ENCODE measurements at regions not wholly inside any gene's neighbourhood (a gene's known extent, or its start where the extent isn't known, plus 50 kb on each side); places are given as distances from the start of the nearest gene placed in this dataset.
A peak's percentile ranks its signal among the peaks of the same experiment; 100 is the strongest.
"Not testable (repeated sequence)": the region's sequence is repeated elsewhere in the genome, so short reads cannot be mapped to it uniquely, and the experiment has no call there.

DNA sequence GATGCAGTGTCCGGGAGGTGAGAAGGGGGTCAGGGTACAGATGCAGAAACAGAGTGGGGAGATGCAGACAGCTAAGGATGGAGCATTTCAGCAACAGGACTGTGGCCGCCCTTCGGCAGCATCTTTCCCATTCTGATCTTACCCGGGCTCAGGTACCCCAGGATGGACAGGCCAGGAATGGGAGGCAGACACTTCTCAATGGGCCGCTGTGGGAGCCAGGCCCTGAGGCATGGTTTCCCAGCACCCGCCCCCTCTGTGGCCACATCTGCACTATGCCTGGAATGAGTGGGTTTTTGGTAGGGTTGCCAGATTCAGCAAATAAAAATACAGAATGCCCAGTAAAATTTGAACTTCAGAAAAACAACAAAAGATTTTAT lies 105.2 kb upstream of the CTBP2 start:
- DNase-seq: no peak

DNA sequence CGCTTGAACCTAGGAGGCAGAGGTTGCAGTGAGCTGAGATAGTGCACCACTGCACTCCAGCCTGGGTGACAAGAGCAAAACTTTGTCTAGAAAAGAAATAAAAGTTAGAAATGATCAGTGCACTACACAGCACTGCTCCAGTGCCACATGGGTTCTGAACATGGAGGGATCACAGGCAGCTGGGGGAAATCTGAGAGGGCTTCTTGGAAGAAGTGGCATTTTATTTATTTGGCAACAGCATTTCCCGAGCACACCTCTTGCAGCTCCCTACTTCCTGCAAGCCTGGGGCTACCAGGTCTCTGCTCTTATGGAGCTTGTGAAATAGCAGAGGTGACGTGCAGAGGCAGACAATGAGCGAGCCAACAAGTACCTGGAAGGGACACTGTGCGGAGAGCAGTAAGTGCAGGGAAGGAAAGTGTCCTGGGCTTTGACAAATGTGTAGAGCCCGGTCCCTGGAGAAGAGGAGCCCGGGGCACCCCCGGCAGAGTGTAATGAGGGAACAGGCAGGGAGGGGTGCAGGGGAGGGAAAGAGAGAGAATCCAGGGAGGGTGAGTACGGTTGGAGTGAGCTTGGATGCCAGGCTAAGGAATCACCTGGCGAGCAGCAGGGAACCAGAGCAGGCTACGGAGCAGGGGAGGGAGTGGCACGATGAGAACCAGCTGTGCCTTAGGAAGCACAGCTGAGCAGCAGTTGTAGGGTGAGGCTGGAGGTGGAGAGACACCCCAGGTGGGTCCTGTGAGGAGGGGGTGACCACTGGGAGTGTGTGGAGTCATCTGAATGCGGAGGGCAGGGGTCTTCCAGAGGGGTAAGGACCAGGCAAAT lies 104.6 kb upstream of the CTBP2 start:
- no peak for DNase-seq

DNA sequence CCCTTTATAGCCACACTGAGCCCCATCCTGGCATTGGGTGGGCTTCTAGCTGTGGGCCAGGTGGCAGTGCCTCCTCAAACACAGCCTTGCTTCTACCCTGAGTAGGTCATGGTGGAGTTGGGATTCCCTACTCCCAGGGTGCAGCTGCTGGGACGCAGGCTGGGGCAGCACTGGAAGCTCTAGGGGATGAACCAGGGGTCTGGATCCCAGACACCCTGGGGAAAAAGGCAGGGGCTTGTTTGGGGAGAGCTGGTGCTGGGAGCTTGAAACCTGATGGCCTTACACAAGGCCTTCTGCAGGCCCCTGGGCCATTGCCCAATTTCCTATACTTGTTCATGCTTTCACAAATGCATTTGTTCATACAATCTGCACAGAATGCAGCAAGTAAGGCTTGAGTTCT lies 103.7 kb upstream of the CTBP2 start:
- no peak for DNase-seq

DNA sequence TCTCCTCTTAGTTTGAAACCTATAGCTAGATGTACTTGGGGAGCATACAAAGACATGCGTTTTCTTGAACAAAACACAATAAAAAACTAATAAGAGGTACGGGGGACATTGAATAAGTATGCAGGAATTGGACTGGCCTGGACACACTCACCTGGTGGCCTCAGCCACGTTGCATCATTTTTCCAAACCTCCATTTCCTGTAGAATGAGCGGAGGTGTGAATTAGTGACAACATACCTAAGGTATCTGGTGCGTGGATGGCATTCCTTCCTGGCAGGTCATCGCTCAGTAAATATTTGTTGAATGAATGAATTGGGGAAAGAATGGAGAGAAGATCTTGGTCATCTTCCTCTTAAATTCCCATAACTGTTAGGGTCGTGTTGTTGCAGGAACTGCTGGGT lies 103.2 kb upstream of the CTBP2 start:
- DNase-seq: peak; percentile 12

DNA sequence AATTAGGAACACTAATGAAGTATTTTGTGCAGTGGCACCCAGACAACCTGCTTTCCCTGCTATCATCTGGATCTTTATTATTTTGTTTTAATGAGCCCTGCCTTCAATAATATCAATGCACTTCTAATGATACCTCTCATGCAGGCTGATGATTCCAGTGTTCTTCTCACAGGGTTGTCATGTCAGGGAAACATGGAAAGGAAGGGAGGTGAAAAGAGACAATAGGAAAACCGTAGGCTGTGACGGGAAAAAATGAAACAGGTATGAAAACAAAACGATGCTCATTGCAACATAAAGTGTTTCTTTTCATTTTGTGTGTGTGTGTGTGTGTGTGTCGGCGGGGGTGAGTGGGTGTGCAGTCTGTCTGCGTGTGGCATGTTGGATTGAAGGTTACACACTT lies 102.6 kb upstream of the CTBP2 start:
- no peak for DNase-seq

DNA sequence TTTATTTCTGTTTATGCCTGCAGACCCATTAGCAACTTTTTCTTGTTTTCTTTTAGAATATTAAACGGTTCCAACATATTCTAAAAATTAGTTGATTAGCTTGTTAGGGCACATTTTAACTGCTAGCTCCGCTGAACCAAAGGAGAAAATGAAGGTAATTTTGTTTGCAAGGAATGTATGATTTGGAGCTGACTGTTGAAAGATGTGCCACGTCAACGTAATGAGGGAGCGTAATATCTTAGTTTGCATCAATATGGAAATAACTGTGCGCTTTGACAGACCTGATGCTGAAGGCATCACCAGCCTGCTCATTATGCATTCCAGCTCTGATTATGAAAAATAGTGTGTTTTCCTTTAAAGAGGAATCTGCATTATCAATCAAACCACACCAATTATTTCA lies 102.0 kb upstream of the CTBP2 start:
- no peak for DNase-seq

DNA sequence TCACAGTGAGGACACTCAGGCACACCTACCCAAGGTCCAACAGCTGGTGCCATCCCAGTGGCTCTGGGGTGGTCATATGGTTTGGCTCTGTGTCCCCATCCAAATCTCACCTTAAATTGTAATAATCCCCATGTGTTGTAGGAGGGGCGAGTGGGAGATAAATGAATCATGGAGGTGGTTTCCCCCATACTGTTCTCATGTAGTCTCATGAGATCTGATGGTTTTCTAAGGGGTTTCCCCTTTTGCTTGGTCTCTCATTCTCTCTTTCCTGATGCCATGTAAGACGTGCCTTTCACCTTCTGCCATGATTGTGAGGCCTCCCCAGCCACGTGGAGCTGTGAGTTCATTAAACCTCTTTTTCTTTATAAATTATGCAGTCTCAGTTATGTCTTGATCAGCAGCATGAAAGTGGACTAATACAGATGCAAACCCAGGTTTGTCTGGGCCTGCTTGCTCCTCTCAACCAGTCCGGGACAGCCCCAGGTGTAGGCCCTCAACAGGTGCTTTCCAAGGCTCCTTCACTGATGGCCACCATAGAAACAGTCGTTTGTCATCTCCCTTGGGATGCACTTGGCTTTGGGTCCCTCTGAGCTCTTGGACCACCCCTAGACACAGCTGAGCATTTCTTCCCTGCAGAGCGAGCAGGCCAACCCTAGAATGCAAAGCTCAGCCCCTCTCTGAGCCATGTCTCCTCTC lies 101.3 kb upstream of the CTBP2 start:
- no peak for DNase-seq

DNA sequence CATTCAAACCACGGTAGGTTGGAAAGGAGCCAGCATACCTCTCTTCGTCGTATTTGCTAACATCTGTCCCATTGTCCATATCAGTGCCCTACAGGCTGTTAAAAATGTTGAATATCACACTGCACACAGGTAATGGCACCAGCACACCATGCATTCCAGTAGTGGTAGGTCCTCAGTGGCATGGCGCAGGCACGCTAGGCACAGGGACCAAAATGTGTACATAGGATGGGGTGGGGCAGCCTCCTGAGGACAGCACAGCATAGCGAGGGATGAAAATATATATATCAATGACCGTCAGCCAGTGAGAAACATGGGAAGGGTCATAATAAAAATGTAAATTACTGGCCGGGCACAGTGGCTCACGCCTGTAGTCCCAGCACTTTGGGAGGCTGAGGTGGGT lies 99.9 kb upstream of the CTBP2 start:
- DNase-seq: no peak

DNA sequence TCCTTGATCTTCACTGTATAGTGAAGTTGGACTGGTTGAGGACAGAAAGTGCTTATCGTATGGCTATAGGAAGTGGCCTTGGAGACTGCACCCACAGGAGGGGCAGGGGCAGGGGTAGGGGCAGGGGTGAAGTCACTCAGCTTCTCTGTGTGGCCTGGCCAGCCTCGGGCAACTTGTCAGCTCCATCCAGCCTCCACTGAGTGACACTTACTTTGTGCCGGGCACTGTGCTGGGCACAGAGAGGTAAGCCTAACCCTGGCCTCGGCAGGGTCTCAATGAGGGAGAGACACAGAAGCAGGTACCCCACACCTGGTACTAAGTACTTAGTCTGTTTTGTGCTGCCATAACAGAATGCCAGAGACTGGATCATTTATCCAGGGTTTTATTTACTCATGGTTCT lies 99.3 kb upstream of the CTBP2 start:
- no peak for DNase-seq

DNA sequence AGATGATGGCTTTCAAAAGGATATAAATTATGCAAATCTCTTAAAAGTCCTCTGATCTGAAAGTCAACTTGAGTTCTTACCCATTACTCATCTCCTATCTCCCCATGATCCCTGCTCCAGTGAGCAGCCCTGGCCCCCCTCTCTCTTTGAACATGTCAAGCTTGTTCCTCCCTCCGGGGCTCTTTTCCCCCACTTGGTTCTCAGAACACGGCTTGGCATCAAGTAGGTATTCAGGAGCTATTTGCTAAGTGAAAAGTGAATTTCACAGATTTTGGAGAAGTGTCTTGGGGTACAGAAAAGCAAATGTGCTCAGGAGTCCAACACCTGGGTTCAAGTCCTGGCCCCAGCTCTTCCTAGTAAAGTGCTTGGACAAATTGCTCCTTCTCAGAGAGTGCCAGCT lies 98.3 kb upstream of the CTBP2 start:
- DNase-seq: no peak

DNA sequence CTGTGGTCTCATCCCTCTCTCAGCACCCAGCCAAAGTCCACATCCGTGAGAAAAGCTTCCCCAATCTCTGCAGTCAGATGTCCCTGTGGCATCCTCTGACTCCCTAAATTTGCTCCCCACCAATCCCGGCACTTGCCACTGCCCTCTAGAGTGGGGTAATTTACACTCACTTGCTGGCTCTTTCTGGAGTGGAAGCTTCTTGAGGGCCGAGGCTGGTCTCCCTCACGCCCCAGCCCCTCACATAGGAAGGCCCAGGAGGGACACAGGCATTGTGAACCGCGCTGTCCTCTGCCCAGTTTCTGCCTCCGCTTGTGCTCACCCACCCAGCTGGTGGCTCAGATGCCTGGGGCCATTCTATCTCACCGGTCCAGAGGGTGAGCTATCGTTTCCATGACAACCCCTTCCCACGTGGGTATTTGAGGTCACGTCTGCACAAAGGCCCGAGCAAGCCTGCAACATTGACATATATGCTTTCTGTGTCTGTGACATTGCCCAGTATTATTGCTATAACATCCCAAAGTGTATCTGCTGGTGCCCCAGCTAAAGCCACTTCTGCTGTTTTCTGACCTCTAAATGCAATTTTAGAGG lies 97.3 kb upstream of the CTBP2 start:
- DNase-seq: no peak

DNA sequence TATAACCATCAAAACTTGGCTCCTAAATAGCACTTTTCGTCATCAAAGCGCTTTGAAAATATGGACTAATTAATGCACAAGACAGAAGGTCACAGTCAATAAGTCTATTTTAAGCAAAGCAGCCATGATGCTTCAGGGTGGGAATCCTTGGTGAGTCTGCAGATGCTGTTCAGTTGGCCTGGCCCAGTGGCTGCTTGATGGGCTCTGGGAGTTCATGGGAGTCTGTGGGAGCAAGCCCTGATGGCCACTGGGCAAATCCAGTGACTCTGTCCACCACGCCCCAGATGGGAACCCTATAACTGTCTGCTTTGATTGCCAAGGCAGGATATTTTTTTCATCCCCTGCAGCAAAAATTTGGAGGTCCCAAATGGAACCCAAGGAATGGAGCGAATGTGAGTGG lies 95.7 kb upstream of the CTBP2 start:
- no peak for DNase-seq

DNA sequence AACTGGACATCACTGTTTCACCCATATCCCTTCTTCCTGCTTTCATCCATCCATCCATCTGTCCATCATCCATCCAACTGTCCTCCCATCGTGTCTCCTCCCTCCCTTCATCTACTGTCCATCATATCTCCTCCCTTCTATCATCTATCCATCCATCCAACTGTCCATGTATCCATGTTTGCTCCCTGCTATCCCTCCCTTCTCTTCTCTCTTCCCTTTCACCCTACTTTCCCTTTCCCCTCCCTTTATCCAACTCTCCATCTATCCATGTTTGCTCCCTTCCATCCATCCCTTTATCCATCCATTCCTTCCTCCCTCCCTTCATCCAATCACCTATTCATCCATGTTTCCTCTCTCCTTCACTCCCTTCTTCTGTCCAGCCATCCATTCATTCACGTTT lies 92.6 kb upstream of the CTBP2 start:
- DNase-seq: no peak

DNA sequence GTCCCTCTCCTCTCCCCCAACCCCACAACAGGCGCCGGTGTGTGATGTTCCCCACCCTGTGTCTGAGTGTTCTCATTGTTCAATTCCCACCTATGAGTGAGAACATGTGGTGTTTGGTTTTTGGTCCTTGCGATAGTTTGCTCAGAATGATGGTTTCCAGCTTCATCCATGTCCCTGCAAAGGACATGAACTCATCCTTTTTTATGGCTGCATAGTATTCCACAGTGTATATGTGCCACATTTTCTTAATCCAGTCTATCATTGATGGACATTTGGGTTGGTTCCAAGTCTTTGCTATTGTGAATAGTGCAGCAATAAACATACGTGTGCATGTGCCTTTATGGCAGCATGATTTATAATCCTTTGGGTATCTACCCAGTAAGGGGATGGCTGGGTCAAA lies 90.5 kb upstream of the CTBP2 start:
- DNase-seq: not testable (repeated sequence)

DNA sequence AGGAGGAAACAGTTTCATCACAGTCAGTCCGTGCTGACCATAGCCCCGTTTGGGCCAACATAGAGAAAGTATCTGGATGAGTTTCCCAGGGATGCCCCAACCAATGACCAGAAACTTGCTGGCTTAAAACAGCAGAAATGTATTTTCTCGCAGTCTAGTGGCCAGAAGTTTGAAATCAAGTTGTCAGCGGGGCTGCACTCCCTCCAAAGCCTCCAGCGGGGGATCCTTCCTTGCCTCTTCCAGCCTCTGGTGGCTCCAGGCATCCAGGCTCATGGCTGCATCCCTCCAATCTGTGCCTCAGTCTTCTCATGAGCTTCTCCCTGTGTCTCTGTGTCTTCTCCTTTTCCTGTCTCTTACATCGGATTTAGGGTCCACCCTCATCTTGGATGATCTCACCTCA lies 89.6 kb upstream of the CTBP2 start:
- DNase-seq: no peak

DNA sequence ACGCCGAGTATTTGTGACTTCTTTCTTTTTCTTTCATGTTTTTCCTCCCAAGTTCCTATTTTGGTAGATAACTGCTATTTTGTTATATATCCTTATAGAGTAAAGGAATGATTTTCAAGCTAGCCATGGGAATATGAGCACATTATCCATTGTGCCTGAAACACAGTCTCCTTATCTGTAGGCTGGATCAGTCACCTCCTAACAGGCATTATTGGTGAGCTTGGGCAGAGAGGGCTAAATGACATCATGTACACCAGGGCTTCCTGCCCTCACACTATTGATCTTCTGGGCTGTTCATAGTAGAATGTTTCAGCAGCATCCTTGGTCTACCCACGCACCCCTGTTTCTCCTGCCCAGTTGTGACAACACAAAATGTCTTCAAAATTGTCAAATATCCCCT lies 88.1 kb upstream of the CTBP2 start:
- DNase-seq: no peak

DNA sequence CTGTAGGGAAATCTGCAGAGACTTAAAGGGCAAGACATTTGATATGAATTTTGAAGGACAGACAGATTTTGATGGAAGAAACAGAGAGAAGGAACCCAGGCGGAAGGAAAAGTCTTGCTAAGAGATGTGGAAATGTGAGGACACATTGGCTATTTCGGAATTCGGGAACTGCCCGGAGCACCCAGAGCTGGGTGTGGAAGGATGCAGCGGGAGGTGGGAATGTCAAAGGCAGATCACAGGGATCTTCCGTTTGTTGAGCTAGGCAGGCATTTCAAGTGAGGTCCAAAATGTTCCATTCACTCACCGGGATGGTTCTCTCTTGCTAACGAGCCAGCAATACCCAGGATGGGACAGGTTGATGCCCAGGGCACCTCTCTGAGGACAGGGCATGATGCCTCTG lies 87.2 kb upstream of the CTBP2 start:
- DNase-seq: no peak

DNA sequence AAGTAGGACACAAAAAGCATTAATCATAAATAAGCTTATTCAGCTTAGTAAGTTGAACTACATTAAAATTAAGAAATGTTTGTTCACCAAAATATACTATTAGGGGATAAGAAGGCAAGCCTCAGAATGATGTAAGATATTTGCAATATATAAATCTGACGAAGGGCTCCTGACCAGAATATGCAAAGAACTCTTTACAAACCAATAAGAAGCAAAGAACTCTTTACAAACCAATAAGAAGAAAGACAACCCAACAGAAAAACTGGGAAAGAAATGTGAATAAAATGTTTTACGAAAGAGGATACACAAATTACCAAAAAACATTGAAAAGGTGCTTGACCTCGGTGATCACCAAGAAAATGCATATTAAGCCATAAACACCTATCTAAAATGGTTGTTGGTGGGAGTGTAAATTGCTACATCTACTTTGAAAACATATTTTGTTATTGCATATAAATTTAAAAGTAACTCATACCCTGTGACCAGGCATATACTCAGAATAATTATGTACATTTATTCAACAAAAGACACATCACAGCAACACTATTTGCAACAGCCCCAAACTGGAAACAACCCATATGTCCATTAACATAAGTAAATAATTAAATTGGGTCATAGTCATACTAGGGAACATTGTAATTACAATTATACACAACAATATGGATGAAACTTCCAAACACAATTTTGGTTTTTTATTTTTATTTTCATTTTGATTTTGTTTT lies 83.3 kb upstream of the CTBP2 start:
- DNase-seq: no peak

DNA sequence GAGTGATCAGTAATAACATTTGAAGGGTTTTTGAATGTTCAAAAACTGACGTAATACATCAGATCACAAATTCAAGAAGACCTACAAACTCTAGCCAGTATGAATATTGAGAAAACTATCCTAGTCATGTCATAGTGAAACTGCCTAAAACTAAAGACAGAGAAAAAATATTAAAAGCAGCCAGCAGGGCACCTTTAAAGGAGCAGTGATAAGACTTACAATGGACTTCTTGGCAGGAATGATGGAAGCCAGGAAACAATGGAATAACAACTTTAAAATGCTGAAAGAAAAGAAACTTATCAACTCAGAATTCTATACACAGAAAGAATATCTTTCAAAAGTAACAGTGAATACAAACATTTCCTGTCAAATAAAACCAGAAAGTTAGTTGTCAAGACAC lies 78.3 kb upstream of the CTBP2 start:
- no peak for DNase-seq

DNA sequence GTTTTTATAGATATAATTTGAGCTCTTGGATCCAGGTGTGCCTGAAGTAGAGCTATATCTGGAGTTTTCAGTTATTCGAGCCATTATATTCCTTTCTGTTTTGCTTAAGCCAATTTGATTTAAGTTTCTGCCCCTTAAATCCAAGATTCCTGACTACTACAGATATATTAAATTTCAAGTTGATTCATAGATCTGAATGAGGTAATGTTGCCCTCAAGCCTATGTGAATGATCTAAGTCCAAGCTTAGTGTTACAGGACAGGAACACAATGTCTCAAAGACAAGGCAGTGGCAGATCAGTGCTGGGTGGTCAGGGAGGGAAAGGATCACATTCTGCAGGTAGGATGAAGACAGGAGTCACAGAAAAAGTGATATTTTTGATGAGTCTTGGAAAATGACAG lies 75.7 kb upstream of the CTBP2 start:
- DNase-seq: no peak

DNA sequence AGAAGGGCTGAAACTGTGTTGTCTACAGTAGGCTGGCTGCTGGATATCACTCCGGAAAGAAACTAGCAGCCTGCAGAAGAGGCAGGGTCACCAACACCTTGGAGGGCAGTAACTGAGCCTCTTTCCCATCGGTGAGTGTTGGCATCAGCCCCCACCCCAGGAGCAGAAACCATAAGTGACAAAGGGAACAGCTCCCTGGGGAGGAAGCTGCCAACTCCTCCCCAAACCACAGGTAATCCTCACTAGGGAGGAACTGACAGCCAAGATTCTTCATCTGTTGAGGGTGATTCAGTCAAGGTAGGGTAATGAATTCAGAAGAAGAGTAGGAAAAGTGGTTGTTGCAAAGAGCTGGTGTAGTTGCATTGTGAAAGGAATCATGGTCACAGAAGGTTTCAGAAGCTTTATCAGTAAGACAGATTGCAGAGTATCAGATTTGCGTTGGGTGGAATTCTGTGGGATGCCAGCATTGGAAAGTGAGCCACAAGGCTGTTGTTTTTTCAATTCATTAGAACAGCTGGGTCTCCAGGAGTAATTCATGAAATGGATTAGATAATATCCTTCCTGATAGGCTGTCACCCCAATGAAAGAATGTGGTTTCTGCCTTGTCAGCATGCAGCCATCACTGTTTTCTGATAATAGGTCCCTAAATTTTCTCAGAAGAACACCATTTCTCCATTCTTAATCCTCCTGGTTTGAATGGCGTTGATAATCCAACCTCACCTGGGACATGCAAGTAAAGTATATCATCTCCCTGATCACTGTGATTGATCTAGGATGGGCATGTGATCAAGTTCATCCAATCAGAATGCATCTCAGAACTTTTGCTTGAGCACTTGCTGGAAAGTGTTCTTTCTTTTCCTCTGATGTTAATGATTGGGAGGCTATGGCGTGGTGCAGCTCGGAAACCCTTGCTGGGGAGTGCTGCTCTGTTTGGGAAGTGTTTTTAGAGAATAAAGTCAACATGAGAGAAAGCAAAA lies 75.0 kb upstream of the CTBP2 start:
- no peak for DNase-seq

DNA sequence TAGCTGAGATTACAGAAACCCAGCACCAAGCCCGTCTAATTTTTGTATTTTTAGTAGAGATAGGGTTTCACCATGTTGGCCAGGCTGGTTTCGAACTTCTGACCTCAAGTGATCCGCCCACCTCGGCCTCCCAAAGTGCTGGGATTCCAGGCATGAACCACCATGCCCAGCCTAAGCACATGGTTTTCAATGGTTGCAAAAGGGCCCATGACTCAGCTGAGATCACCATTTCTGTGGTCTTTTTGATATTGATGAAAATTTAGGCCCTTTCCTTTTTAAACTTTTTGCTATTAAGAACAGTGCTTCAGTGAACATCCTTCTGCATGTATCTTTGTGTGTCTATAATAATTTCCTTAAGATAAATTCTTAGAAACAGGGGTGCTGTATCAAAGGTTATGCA lies 74.2 kb upstream of the CTBP2 start:
- peak; percentile 26 for DNase-seq

Data from fibroblast of skin of scalp (primary cell).